WTC11 (cell line): ENCODE measurements at regions not wholly inside any gene's neighbourhood (a gene's known extent, or its start where the extent isn't known, plus 50 kb on each side); places are given as distances from the start of the nearest gene placed in this dataset.

ENCODE experiments used
- ATAC-seq: fragments of 200-7000 bp; cut with Tn5 transposase; 2 replicates; pipeline ENCODE4 v1.10.0; 2021; ENCODE audit warnings: mild to moderate bottlenecking, moderate library complexity
- CTCF ChIA-PET: fragments of 300-600 bp; sonication (Branson Sonifier 250); formaldehyde crosslinking; loops from one replicate; lab custom pipeline; 2021; ENCODE audit warnings: antibody characterized with exemption; lab: Charles Lee
- POLR2A ChIA-PET: fragments of 350-600 bp; sonication (Branson Sonifier 250); formaldehyde crosslinking; loops from one replicate; lab custom pipeline; 2021; ENCODE audit warnings: antibody characterized with exemption; lab: Charles Lee
- DNase-seq: peaks from one replicate; pipeline ENCODE4 v3.0.0; 2021; ENCODE audit warnings: low spot score
- H3K27ac Mint-ChIP-seq: 2 replicates; pipeline ENCODE4 v1.8.0; 2021; ENCODE audit warnings: mixed read lengths
- H3K27me3 Mint-ChIP-seq: 2 replicates; pipeline ENCODE4 v1.8.0; 2021; ENCODE audit warnings: low read depth, mild to moderate bottlenecking, moderate library complexity, mixed read lengths
- H3K36me3 Mint-ChIP-seq: 2 replicates; pipeline ENCODE4 v1.8.0; 2021; ENCODE audit warnings: mixed read lengths
- H3K4me1 Mint-ChIP-seq: 2 replicates; pipeline ENCODE4 v1.8.0; 2022; ENCODE audit warnings: mixed read lengths
- H3K4me3 Mint-ChIP-seq: 2 replicates; pipeline ENCODE4 v1.8.0; 2021; ENCODE audit warnings: mild to moderate bottlenecking, moderate library complexity, mixed read lengths
- H3K9me3 Mint-ChIP-seq: 2 replicates; pipeline ENCODE4 v1.8.0; 2021; ENCODE audit warnings: mixed read lengths
- AFF4 ChIP-seq: sonication (generic); formaldehyde crosslinking; IDR thresholded peaks from 2 replicates; pipeline ENCODE4 v1.8.1; 2023; ENCODE audit warnings: mild to moderate bottlenecking, missing genetic modification reagents, borderline replicate concordance
- ESRRA ChIP-seq: sonication (generic); formaldehyde crosslinking; IDR thresholded peaks from 2 replicates; pipeline ENCODE4 v1.8.1; 2022; ENCODE audit warnings: mild to moderate bottlenecking, missing genetic modification reagents, borderline replicate concordance
- FOXJ3 ChIP-seq: sonication (generic); formaldehyde crosslinking; IDR thresholded peaks from 2 replicates; pipeline ENCODE4 v1.9.0; 2021; ENCODE audit warnings: missing genetic modification reagents, mild to moderate bottlenecking, borderline replicate concordance
- GRHL2 ChIP-seq: fragments of 250-450 bp; sonication (Bioruptor Pico); IDR thresholded peaks from 2 replicates; pipeline ENCODE4 v1.8.0; 2022; ENCODE audit warnings: mild to moderate bottlenecking, moderate library complexity; ENCODE audit not compliant: insufficient replicate concordance, severe bottlenecking
- HMGA2 ChIP-seq: fragments of 250-450 bp; sonication (Bioruptor Pico); IDR thresholded peaks from 2 replicates; pipeline ENCODE4 v1.4.0; 2021; ENCODE audit warnings: mild to moderate bottlenecking, moderate library complexity
- KAT7 ChIP-seq: sonication (generic); formaldehyde crosslinking; IDR thresholded peaks from 2 replicates; pipeline ENCODE4 v1.8.1; 2023; ENCODE audit warnings: missing genetic modification reagents, mild to moderate bottlenecking, borderline replicate concordance
- MYBL2 ChIP-seq: sonication (generic); formaldehyde crosslinking; IDR thresholded peaks from 2 replicates; pipeline ENCODE4 v1.8.1; 2023; ENCODE audit warnings: mild to moderate bottlenecking, moderate library complexity, missing genetic modification reagents
- NR2C2 ChIP-seq: sonication (generic); formaldehyde crosslinking; IDR thresholded peaks from 2 replicates; pipeline ENCODE4 v1.8.0; 2022; ENCODE audit warnings: mild to moderate bottlenecking, missing genetic modification reagents
- SMAD4 ChIP-seq: sonication (generic); formaldehyde crosslinking; IDR thresholded peaks from 2 replicates; pipeline ENCODE4 v1.8.0; 2022; ENCODE audit warnings: mild to moderate bottlenecking, missing genetic modification reagents
- TEAD4 ChIP-seq: sonication (generic); formaldehyde crosslinking; IDR thresholded peaks from 2 replicates; pipeline ENCODE4 v1.8.0; 2022; ENCODE audit warnings: mild to moderate bottlenecking, missing genetic modification reagents
- ZBTB21 ChIP-seq: sonication (generic); formaldehyde crosslinking; IDR thresholded peaks from 2 replicates; pipeline ENCODE4 v1.8.1; 2023; ENCODE audit warnings: mild to moderate bottlenecking, missing genetic modification reagents, borderline replicate concordance
- ZBTB43 ChIP-seq: sonication (generic); formaldehyde crosslinking; IDR thresholded peaks from 2 replicates; pipeline ENCODE4 v1.8.1; 2023; ENCODE audit warnings: mild to moderate bottlenecking, missing genetic modification reagents
- ZNF121 ChIP-seq: sonication (generic); formaldehyde crosslinking; IDR thresholded peaks from 2 replicates; pipeline ENCODE4 v1.8.0; 2023; ENCODE audit warnings: missing genetic modification reagents
- ZNF138 ChIP-seq: sonication (generic); formaldehyde crosslinking; conservative IDR thresholded peaks from 2 replicates; pipeline ENCODE4 v1.8.1; 2022; ENCODE audit warnings: mild to moderate bottlenecking, moderate library complexity, missing genetic modification reagents
- ZNF416 ChIP-seq: fragments of 250-450 bp; sonication (Bioruptor Pico); IDR thresholded peaks from 2 replicates; pipeline ENCODE4 v1.9.0; 2021; ENCODE audit warnings: mild to moderate bottlenecking, inconsistent platforms
- TF ChIP-seq, protein P1 (sequence below): sonication (generic); formaldehyde crosslinking; IDR thresholded peaks from 2 replicates; pipeline ENCODE4 v1.8.0; 2022; ENCODE audit warnings: mild to moderate bottlenecking, missing genetic modification reagents
- TF ChIP-seq, protein P2 (sequence below): sonication (generic); formaldehyde crosslinking; conservative IDR thresholded peaks from 2 replicates; pipeline ENCODE4 v1.8.1; 2022; ENCODE audit warnings: mild to moderate bottlenecking, missing genetic modification reagents
- TF ChIP-seq, protein P3 (sequence below): fragments of 250-450 bp; sonication (Bioruptor Pico); conservative IDR thresholded peaks from 2 replicates; pipeline ENCODE4 v1.9.0; 2021; ENCODE audit warnings: mild to moderate bottlenecking
- TF ChIP-seq, protein P4 (sequence below): sonication (generic); formaldehyde crosslinking; IDR thresholded peaks from 2 replicates; pipeline ENCODE4 v1.8.1; 2023; ENCODE audit warnings: mild to moderate bottlenecking, missing genetic modification reagents, moderate library complexity

- Mint-ChIP-seq H3K4me3 (no peak overlapping the region), H3K9me3 (peaks cover 29% of the 10 kb centered on the region), H3K27ac (no peak overlapping the region), H3K27me3 (peaks cover 2% of the 10 kb centered on the region; the same call in 1 of the 2 replicates), H3K36me3 (peaks cover 23% of the 10 kb centered on the region)
- DNase-seq, result no peak
- ATAC-seq, result no peak
- CTCF ChIA-PET, result no interaction called here
- TF ChIP-seq TEAD4 (CRISPR knock-in tag) (no peak), ZNF416 (CRISPR knock-in tag) (no peak), NR2C2 (CRISPR knock-in tag) (no peak), AFF4 (CRISPR knock-in tag) (no peak), KAT7 (CRISPR knock-in tag) (no peak), MYBL2 (no peak), FOXJ3 (no peak), ZNF121 (CRISPR knock-in tag) (no peak)
- TF ChIP-seq, protein P1, sequence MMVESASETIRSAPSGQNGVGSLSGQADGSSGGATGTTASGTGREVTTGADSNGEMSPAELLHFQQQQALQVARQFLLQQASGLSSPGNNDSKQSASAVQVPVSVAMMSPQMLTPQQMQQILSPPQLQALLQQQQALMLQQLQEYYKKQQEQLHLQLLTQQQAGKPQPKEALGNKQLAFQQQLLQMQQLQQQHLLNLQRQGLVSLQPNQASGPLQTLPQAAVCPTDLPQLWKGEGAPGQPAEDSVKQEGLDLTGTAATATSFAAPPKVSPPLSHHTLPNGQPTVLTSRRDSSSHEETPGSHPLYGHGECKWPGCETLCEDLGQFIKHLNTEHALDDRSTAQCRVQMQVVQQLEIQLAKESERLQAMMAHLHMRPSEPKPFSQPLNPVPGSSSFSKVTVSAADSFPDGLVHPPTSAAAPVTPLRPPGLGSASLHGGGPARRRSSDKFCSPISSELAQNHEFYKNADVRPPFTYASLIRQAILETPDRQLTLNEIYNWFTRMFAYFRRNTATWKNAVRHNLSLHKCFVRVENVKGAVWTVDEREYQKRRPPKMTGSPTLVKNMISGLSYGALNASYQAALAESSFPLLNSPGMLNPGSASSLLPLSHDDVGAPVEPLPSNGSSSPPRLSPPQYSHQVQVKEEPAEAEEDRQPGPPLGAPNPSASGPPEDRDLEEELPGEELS, result no peak
- TF ChIP-seq, all 79 proteins: peak for 0
- POLR2A ChIA-PET, result no interaction called here
- H3K4me1 Mint-ChIP-seq, result peaks cover 14% of the 10 kb centered on the region
These were observed 184.2 kb downstream of the ATPSCKMT start for GRCh38 chr5:10065428-10066000.

- ATAC-seq (no peak), DNase-seq (no peak)
- H3K36me3 Mint-ChIP-seq, result peaks cover 23% of the 10 kb centered on the region
- H3K4me1 Mint-ChIP-seq, result peaks cover 22% of the 10 kb centered on the region
- H3K9me3 Mint-ChIP-seq, result peaks cover 29% of the 10 kb centered on the region
- ChIA-PET POLR2A (interaction anchor here (0.6 kb wide), 1 partner anchor 1209 kb away, joined by 3 read pairs; no protein-coding TSS in a partner anchor), CTCF (no interaction called here)
- H3K4me3 Mint-ChIP-seq, result no peak overlapping the region
- H3K27me3 Mint-ChIP-seq, result peaks cover 2% of the 10 kb centered on the region; the same call in 1 of the 2 replicates
- no peak overlapping the region for H3K27ac Mint-ChIP-seq
- TF ChIP-seq, protein P2, sequence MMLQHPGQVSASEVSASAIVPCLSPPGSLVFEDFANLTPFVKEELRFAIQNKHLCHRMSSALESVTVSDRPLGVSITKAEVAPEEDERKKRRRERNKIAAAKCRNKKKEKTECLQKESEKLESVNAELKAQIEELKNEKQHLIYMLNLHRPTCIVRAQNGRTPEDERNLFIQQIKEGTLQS (CRISPR knock-in tag), result no peak
- TF ChIP-seq SMAD4 (CRISPR knock-in tag), result no peak
- TF ChIP-seq, protein P3, sequence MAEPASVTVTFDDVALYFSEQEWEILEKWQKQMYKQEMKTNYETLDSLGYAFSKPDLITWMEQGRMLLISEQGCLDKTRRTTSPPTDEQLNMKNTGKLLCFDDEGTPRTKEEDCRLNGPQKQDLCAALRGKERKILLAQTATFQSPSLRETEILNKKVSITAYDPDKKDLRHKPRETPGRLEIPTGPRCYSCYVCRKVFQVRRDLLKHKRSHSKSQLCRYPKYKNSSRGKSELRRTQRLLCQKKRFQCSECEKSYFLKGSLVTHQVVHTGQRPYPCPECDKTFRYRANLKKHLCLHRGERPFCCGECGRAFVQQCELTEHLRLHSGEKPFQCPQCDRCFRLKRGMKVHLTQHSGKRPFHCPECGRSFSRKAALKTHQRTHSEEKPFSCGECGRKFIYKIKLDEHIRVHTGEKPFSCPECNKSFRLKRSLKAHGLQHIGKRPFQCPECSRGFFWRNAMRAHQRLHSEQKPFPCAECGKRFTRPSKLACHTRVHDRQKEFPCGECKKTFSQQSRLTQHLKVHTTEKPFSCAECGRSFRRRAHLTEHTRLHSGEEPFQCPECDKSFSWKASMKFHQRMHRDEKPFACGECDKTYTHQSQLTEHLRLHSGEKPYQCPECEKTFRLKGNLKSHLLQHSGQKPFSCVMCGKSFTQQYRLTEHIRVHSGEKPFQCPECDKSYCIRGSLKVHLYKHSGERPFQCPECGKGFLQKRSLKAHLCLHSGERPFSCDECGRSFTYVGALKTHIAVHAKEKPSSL (CRISPR knock-in tag), result no peak
- no peak for TF ChIP-seq GRHL2 (CRISPR knock-in tag)
- TF ChIP-seq AFF4 (CRISPR knock-in tag), result no peak
- TF ChIP-seq ZBTB43 (CRISPR knock-in tag), result no peak
- no peak for TF ChIP-seq ZNF138 (CRISPR knock-in tag)
- no peak for TF ChIP-seq ZNF121 (CRISPR knock-in tag)
- no peak for TF ChIP-seq ESRRA (CRISPR knock-in tag)
- no peak for TF ChIP-seq ZBTB21 (CRISPR knock-in tag)
- TF ChIP-seq HMGA2 (CRISPR knock-in tag), result no peak
- TF ChIP-seq, protein P4, sequence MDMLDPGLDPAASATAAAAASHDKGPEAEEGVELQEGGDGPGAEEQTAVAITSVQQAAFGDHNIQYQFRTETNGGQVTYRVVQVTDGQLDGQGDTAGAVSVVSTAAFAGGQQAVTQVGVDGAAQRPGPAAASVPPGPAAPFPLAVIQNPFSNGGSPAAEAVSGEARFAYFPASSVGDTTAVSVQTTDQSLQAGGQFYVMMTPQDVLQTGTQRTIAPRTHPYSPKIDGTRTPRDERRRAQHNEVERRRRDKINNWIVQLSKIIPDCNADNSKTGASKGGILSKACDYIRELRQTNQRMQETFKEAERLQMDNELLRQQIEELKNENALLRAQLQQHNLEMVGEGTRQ (CRISPR knock-in tag), result no peak
These were observed 185.0 kb downstream of the ATPSCKMT start for GRCh38 chr5:10064546-10065195.
